Putamen (tissue), 1 donor: ENCODE measurements at regions not wholly inside any gene's neighbourhood (a gene's known extent, or its start where the extent isn't known, plus 50 kb on each side); places are given as distances from the start of the nearest gene placed in this dataset.
"Not testable (repeated sequence)": the region's sequence is repeated elsewhere in the genome, so short reads cannot be mapped to it uniquely, and the experiment has no call there.

ENCODE experiments used
- DNase-seq: peaks from one replicate; pipeline ENCODE4 v3.0.0-alpha.2; 2016; ENCODE audit warnings: low spot score

DNA sequence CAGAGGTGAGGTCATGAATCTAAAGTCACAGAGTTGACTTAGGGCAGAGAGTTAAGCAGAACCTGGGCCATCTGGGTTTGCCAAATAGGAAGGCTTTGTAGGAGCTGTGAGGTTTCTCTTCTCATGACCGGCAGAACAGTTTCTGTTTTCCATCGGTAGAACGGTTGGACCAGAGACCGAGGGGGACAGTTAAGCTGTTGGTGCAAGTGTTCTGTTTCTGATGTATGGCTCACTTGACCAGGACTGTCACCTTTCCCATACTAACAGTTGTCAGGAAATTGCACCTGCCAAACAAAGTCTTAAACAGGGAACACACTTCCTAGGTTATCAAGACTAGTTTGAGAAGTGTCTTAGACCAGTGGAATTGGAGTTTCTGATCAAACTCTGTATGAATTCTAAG lies 158.3 kb downstream of the PDCD6IP start:
- no peak for DNase-seq

- DNase-seq: no peak
These were observed 158.7 kb downstream of the PDCD6IP start for GRCh38 chr3:33957176-33957575.

DNA sequence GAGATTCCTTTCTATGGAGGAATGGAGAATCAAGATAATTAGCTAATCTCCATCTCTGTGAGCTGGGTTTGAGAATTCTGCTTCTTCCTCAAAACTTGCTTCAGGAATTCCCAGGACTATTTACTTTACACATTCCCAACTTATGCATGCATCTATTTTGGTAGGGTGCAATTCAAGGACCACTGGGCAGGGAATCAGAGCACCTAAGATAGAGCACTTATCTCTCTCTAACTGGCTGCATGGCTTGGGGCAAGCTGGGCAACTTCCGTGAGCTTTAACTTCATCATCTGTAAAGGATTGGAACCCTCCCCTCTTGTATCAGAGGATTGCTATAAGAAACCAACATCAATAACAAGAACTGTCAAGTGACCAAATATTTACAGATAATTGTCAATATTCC lies 160.2 kb downstream of the PDCD6IP start:
- DNase-seq: no peak

- DNase-seq: no peak
These were observed 164.0 kb downstream of the PDCD6IP start for GRCh38 chr3:33962396-33962795.

DNA sequence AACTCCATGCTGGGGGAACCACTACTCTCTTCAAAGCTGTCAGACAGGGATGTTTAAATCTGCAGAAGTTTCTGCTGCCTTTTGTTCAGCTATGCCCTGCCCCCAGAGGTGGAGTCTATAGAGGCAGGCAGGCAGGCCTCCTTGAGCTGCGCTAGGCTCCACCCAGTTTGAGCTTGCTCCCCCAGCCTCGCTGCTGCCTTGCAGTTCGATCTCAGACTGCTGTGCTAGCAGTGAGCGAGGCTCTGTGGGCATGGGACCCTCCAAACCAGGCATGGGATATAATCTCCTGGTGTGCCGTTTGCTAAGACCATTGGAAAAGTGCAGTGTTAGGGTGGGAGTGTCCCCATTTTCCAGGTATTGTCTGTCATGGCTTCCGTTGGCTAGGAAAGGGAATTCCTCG lies 171.8 kb downstream of the PDCD6IP start:
- DNase-seq: not testable (repeated sequence)

DNA sequence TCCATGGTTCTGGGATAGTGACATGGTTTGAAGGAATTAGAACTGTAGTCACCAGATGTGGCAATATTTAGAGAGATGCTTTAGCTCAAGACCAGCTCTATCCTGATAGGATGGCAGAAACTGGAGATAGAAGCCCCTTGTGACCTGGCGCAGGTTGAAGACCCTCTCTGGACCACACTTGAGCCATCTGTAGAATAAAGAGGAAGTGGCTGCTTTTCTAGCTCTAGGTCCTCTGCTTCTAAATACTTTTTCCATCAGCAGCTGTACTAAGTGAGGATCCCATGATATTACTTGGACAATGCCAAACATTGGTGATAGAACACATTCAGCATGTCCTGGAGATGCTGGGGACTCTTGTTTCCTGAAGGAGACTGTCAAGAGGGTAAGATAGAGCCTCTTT lies 172.6 kb downstream of the PDCD6IP start:
- DNase-seq: no peak

- no peak for DNase-seq
These were observed 177.0 kb downstream of the PDCD6IP start for GRCh38 chr3:33975463-33975862.

DNA sequence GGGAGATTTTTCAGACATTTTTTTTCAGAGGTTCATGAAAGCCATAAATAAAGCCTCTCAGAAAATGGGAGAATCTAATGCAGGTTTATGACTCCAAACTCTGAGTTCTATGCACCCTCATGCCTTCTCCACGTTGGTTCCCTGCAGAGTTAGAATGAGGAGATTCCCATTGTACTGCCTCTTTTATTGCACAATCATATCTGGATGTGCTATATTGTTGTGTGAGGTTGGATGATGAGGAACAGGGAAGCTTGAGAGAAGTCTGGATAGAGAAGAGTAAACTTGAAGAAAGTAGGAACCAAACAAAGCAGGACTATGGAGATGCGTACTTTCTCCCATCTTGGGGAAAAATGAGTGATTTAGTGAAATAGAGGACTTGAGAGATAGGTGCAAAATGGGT lies 178.8 kb downstream of the PDCD6IP start:
- no peak for DNase-seq

DNA sequence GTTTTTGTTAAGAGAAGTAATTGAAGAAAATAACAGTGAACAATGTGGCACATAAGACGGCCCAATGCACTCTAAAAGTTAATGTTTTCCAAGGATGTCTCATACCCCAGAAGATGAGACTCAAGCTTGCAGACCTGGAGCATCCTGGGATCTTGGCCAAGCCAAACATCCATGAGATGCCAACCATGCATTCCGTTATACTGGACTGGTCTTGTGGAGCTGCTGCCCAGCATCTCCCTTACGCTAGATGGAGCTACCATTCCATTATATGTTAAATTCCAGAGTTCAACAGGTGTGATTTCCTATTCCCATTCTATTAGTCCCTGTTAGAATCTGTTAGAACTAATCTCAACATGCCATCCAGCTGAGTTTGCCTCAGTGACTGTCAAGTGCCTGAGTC lies 181.8 kb downstream of the PDCD6IP start:
- no peak for DNase-seq

DNA sequence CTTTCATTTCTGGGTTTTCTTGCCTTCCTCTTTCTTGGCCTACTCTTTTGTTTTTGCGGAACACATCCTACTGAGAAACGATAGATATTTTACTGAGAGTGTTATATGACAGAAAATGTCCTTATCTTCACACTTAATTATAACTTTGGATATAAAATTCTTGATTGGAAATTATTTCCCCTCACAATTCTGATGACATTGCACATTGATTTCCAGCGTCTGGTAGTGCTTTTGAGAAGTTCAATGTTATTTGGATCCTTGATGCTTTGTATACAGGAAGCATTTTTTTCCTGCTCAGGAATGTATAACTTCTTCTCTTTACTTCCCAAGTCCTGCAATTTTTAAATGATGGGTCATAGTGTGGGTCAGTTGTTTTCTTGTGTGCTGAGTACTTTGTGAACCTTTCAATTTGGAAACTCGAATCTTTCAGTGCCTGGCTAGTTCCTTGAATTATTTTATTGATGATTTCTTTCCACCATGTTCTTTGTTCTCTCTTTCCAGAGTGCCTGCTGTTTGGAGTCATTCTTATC lies 183.9 kb downstream of the PDCD6IP start:
- DNase-seq: no peak

DNA sequence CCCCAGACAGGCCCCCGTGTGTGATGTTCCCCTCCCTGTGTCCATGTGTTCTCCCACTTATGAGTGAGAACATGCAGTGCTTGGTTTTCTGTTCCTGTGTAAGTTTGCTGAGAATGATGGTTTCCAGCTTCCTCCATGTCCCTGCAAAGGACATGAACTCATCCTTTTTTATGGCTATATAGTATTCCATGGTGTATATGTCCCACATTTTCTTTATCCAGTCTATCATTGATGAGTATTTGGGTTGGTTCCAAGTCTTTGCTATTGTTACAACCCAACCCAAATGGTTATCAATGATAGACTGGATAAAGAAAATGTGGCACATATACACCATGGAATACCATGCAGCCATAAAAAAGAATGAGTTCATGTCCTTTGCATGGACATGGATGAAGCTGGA lies 184.5 kb downstream of the PDCD6IP start:
- not testable (repeated sequence) for DNase-seq

DNA sequence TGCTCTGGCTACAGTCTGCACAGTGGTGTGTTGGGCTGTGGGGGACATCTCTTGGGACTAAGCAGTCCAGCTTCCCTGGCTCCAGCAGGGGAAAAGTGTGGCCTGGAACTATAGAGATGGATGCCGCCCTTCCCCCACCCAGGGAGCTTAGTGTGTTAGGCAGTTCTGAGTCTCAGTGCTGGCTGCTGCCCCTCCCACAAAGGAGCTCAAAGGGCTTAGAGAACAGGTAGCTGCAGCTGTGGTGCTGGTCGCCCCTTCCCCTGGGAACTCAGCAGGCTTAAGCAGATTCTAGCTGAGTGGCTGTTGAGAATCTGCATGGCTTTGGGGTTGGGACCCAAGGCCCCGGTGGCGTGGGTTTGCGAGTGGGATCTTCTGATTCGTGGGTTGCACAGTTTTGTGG lies 190.8 kb downstream of the PDCD6IP start:
- DNase-seq: no peak

GRCh38 chr3:33991673-33992072 lies 193.2 kb downstream of the PDCD6IP start:
- no peak for DNase-seq

GRCh38 chr3:33993631-33994030 lies 195.2 kb downstream of the PDCD6IP start:
- no peak for DNase-seq

DNA sequence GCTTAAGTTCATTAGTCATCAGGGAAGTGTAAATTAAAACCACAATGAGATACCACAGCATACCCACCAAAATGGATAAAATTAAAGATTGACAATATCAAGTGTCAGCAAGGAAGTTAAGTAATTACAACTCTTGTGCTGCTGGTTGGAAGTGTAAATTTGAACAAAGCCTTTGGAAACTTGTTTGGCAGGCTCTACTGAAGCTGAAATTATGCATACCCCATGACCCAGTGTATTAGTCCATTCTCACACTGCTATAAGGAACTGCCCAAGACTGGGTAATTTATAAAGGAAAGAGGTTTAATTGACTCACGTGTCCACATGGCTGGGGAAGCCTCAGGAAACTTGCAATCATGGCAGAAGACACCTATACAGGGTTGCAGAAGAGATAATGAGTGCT lies 196.1 kb downstream of the PDCD6IP start:
- DNase-seq: no peak

DNA sequence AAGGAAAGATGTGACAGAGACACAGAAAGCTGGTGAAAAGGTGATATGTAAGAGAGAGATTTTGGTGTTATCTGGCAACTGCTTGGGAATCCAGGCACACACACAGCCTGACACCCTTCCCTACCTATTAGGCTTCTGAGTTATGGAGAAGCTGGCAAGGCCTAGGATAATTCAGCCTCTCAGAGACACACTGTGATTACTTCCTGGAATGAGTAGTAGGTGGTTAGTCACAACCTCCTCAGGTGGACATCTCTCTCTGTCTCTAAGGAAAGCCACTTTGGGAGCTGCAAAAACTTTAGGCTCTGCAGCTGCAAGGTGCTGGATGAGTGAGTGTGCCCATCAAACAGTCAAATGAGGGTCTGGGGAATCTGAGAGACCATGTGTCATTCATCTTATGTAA lies 201.9 kb downstream of the PDCD6IP start:
- DNase-seq: no peak

- no peak for DNase-seq
These were observed 202.6 kb downstream of the PDCD6IP start for GRCh38 chr3:34001022-34001421.

DNA sequence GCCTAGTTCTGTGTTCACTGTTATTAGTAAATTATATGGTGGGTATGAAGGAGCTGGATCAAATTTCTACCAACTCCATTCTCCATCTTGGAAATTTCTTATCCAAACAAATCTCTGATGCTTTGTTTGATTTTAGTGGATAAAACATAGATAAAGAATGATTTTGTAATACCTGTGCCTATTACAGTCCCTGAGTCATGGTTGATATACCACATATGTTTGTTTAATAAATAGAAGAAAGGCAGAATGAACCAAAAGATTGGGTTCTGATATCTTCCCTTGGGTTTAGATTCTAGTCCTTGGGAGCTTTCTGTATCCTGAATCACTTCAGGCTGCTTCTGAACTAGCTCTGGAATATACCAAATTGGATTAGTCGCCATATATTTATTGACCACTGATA lies 203.6 kb downstream of the PDCD6IP start:
- no peak for DNase-seq

- DNase-seq: no peak
These were observed 204.2 kb downstream of the PDCD6IP start for GRCh38 chr3:34002569-34003100.

GRCh38 chr3:34005886-34006285 lies 207.5 kb downstream of the PDCD6IP start:
- no peak for DNase-seq

DNA sequence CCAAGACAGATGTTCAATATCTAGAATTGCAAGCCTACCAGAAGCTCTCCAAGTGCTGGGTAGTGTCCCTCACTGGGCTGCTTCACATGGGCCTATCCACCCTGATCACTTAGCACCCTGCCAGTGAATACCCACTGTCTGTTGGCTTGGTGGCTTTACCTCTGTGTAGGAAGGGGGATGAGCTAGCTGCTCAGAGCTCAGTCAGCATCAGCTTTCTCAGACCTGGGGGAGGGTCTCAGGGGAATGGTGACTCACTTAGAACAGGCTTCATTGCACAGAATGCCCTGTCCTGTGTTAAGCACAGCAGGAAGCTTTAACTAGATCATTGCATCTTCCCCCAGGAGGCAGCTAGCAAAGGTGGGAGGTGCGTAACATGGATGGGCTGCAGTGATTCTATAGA lies 209.8 kb downstream of the PDCD6IP start:
- DNase-seq: no peak

- no peak for DNase-seq
These were observed 210.7 kb downstream of the PDCD6IP start for GRCh38 chr3:34008836-34009809.
